ENCODE measurements at regions not wholly inside any gene's neighbourhood (a gene's known extent, or its start where the extent isn't known, plus 50 kb on each side); places are given as distances from the start of the nearest gene placed in this dataset.
"Not testable (repeated sequence)": the region's sequence is repeated elsewhere in the genome, so short reads cannot be mapped to it uniquely, and the experiment has no call there.

DNA sequence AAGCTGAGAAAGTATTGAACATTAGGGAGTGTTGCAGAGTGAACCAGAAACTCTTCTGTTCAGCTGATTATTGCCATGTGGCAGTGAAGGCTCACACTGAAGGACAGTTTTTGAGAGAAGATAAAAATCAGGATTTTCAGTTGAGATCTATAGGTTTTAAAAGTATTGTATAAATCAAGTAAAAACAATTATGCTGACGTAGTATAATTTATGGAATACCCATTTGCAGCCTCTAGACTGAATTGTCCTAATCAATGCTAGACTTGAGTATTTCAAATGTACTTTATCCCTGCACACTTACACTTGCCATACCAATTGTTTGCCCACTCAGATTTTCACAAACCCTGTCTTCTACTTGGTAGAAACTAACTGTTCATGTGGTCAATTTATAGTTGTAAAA lies 245.8 kb downstream of the FRK start:
- no peak for DNase-seq (ENCODE audit: insufficient read length, low spot score)
- no peak for FAIRE-seq

- FAIRE-seq (no peak), DNase-seq (ENCODE audit: insufficient read length, low spot score) (no peak)
Measured at GRCh38 chr6:115811541-115811940, 249.2 kb downstream of the FRK start.

GRCh38 chr6:115798229-115798628 lies 262.5 kb downstream of the FRK start:
- FAIRE-seq (no peak), DNase-seq (ENCODE audit: insufficient read length, low spot score) (no peak)

- FAIRE-seq (no peak), DNase-seq (ENCODE audit: insufficient read length, low spot score) (no peak)
Measured at GRCh38 chr6:115796829-115797228, 263.9 kb downstream of the FRK start.

DNA sequence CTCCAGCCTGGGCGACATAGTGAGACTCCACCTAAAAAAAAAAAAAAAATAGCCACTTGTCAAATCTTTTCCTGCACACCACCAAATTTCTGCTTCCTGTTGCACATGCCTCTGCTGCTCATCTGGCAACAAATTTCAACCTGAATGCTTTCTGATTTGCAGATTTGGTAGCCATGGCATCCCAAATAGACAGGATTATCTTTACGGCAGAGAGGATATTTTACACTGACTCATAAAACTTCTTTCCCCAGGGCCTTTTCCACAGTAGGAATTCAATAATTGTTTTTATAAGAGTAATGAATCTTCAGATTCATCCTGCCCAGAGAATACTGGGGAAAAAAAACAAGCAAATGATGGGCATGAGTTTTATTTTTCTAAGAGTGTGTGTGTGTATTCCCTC lies 264.6 kb downstream of the FRK start:
- DNase-seq (ENCODE audit: insufficient read length, low spot score) = no peak
- FAIRE-seq = no peak

DNA sequence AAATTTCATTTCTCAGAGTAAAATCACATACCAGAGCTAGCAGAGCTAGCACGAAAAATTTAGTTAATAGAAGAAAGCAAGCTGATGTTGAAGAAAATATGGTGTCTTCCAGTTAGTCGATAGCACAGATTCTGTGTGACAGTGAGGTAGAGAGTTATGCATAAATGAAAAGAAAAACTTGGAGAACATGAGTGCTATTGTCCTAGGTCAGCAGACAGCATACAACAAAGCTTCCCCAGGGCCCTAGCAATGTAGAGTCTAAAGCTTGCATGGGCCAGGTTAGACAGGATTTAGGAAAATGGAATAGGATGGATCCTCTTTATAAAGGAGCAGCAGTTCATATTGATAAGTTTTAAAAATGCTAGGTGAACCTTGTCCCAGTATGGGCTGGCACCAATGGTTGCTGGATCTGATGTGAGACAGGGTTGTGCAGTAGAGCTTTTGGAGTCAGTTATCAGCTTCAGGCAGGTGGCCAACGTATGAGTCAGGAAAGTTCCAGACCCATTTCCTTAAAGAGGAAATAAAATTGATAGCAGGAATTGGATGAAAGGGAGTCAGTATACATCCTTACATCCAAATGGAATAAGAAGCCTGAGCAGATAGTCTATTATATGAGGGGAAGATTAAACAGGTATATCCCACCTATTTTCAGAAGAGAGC lies 277.2 kb downstream of the FRK start:
- DNase-seq (ENCODE audit: insufficient read length, low spot score) = no peak
- no peak for FAIRE-seq

DNA sequence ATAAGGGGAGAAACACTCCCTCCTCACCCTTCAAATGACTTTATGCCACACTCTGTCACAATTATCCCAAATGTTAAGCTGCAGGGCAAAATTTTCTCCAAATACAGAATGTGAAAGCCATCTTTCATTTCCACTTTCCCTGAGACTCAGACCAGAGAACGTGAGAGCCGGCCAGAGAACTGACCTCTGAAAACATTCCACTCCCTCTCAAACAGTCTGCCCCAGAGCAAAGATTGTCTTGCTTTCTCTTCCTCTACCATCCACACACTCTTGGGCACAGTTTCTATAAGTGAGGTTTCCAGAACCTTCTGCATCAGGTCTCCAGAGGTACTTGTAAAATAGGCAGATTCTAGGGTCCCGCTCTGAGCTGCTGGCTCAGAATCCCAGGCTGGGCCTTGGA lies 278.1 kb downstream of the FRK start:
- no peak for DNase-seq (ENCODE audit: insufficient read length, low spot score)
- no peak for FAIRE-seq

- FAIRE-seq = no peak
- no peak for DNase-seq (ENCODE audit: insufficient read length, low spot score)
Measured at GRCh38 chr6:115773741-115774140, 286.9 kb downstream of the FRK start.

DNA sequence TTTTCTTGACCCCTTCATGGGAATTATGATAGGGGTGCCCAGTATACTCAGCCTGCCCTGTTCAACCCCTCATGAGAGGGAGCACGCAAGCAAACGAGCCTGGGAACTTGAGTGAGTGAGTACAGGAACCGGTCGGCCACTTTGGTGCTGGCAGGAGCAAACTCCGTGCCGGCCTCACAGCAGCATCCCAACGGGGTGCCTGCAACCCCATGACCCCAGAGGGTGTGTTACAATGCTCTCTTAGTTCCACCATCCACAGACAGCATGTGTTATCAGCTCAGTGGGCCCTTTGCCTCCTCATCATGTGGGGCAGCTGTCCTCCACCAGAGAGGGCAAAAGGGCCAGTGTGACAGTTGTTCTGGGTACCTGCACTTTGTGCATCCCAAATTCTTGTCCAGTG lies 289.8 kb downstream of the FRK start:
- DNase-seq (ENCODE audit: insufficient read length, low spot score) (no peak), FAIRE-seq (no peak)

DNA sequence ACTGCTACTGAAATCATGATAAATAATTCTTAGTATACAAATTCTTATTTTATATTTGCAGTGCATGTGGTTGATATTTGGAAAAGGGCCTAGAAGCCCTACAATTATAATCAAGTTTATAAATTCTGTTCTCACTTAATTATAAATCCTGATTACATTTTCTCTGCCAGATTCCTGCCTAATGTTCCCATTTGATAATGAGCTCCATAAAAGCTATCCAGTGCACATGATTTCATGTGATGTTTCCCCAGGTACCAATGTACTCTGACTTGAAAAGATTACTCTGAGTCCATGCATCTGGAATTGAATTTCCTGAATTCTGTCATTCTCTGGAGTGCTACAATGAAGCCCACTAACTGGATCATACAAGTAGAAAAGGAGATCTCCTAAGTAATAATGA lies 292.2 kb downstream of the FRK start:
- FAIRE-seq (no peak), DNase-seq (ENCODE audit: insufficient read length, low spot score) (no peak)

DNA sequence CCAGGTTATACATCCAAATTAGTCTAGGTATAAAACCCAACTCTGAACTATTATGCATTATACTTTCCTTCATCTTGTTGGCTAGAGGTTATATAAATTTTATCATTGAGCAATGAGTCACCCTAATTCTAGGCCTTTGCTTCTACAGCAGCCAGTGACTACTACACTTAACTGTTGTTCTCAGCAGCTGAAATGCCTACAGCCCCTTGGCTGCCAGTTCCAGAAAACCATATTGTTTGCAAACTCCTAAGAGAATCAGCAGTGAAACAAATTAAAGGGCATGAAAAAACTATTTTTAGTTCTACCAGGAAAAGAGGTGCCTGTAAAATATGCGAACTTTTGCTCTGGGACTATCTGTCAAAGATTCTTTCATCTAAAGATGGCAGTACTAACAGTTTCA lies 292.8 kb downstream of the FRK start:
- DNase-seq (ENCODE audit: insufficient read length, low spot score) = no peak
- no peak for FAIRE-seq

- no peak for FAIRE-seq
- DNase-seq (ENCODE audit: insufficient read length, low spot score) = no peak
Measured at GRCh38 chr6:115766745-115767462, 293.8 kb downstream of the FRK start.

GRCh38 chr6:115765966-115766365 lies 294.7 kb downstream of the FRK start:
- FAIRE-seq = no peak
- DNase-seq (ENCODE audit: insufficient read length, low spot score) = no peak

DNA sequence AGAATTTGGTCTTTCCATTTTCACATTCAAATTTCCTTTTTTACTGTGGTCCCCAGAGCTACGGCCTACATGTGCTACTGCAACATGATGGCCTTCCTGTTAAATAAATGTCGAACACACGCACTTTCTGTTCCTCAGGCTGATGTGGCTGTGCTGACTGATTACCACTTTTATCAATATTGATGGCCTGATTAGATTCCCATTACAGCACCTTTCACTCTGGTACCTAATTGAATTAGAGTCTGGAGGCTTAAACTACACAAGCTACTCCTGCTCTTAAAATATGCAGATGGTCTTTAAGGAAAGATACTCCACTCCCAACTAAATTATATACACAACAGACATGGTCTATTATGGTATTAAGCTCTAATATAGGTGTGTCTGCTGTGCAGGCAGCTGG lies 301.6 kb downstream of the FRK start:
- DNase-seq (ENCODE audit: insufficient read length, low spot score) (no peak), FAIRE-seq (no peak)

DNA sequence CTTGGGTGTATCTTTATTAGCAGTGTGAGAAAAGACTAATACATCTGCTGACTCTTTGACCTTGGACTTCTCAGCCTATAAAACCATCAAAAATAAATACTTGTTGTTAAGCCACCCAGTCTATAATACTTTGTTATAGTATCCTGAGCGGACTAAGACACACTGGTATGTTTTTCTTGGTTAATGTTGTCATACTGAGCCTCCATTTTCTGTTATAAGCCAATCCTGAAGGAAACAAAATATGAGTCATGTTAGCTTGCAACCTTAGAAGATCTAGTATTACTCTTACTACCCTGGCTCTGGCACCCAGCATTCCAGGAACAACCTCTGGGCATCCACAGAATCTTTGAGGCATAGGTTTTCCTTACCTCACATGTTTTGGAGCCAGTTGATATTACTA lies 307.2 kb downstream of the FRK start:
- FAIRE-seq (no peak), DNase-seq (ENCODE audit: insufficient read length, low spot score) (no peak)

DNA sequence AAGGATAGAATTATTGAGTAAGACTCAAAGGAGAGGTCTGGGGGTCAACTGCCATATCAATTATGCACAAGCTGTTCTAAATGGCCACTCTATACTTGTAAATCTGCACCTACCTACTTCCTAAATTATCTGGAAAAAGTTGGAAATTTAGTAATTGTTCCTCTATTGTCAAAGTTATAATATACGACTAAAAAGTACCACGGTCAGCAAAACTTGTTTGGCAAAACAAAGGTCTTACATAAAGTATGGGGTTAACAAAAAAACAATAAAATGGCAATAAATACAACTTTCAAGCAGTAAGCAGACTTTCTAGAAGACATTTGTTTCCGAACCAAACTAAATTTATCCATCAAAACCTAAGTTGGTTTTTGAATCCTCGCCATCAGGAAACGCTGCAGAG lies 309.7 kb downstream of the FRK start:
- no peak for FAIRE-seq

GRCh38 chr6:115750292-115750691 lies 310.4 kb downstream of the FRK start:
- no peak for DNase-seq (ENCODE audit: insufficient read length, low spot score)
- no peak for FAIRE-seq

More for the DNA sequence above, 309.7 kb downstream of the FRK start:
- no peak for DNase-seq (ENCODE audit: insufficient read length, low spot score)

DNA sequence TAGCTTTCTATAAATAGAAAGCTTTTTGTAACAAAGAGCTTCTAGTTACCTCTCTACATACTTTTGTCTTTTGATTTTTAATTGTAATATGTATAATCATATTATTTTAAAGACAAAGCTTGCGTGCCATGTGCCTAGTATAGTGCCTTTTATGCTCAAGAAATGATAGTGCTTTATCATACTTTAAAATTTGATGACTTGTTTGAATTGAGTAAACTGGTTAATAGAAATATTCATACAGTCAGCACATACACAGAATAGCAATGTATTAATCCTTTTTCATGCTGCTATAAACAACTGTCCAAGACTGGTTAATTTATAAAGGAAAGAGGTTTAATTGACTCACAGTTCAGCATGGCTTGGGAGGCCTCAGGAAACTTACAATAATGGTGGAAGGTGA lies 313.0 kb downstream of the FRK start:
- DNase-seq (ENCODE audit: insufficient read length, low spot score) (no peak), FAIRE-seq (no peak)

DNA sequence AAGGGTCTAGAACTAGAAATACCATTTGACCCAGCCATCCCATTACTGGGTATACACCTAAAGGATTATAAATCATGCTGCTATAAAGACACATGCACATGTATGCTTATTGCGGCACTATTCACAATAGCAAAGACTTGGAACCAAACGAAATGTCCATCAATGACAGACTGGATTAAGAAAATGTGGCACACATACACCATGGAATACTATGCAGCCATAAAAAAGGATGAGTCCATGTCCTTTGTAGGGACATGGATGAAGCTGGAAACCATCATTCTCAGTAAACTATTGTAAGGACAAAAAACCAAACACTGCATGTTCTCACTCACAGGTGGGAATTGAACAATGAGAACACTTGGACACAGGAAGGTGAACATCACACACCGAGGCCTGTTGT lies 314.1 kb downstream of the FRK start:
- not testable (repeated sequence) for FAIRE-seq; DNase-seq (ENCODE audit: insufficient read length, low spot score)

- FAIRE-seq (no peak), DNase-seq (ENCODE audit: insufficient read length, low spot score) (no peak)
Measured at GRCh38 chr6:115740907-115741306, 319.8 kb downstream of the FRK start.

DNA sequence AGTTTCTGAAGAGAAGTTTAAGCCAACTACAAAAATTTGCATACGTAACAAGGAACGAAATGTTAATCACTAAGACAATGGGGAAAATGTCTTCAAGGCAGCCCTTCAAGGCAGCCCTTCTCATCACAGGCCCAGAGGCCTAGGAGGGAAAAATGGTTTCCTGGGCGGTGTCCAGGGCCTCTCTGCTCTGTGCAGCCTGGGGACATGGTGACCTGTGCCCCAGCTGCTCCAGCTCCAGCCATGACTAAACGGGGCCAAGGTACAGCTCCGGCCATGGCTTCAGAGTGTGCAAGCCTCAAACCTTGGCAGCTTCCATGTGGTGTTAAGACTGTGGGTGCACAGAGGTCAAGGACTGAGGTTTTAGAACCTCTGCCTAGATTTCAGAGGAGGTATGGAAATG lies 325.1 kb downstream of the FRK start:
- no peak for DNase-seq (ENCODE audit: insufficient read length, low spot score)
- no peak for FAIRE-seq

- DNase-seq (ENCODE audit: insufficient read length, low spot score) (no peak), FAIRE-seq (no peak)
Measured at GRCh38 chr6:115733426-115733825, 327.3 kb downstream of the FRK start.

DNA sequence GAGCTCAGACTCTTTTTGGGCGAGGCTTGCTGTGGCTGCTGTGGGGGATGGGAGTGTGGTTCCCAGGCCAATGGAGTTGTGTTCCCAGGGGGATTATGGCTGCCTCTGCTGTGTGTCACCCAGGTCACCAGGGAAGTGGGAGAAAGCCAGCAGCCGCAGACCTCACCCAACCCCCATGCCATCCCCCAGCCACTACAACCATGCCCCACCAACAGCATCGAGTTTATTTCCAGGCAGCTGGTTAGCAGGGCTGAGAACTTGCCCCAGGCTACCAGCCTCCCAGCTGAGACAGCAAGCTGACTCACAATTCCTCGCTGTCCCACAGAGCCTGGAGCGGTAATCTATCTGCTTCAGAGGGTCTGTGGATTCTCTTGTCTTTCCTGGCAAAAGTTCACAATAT lies 331.7 kb downstream of the FRK start:
- no peak for DNase-seq (ENCODE audit: insufficient read length, low spot score)
- no peak for FAIRE-seq

Measured in HTR-8/SVneo (cell line).